ENCODE measurements at regions not wholly inside any gene's neighbourhood (a gene's known extent, or its start where the extent isn't known, plus 50 kb on each side); places are given as distances from the start of the nearest gene placed in this dataset.

DNA sequence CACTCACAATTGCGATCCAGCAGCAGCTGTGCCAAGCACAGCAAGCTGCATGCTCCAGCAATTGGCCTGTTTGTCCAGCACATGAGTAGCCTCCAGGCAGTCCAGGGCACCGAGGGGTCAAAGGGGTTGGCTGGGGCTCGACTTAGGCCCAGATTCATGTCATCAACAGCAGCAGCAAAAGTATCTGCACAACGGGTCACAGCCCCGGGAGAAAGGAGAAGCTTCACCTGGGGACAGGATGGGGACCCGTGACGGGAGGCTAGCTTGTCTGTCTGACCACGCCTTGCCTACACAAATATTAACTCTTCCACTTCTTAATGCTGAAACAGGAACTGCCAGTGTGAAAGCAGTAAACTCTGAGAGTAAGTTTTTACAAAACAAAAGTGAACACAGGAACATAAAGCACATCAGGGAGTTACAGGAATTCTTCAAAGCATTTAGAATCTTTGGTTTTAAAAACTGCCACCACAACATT is 191.2 kb downstream of the PIK3R1 start:
- no peaks in the 10 kb centered on the region for H3K9me3 ChIP-seq (ENCODE audit: low read depth)
- H3K4me3 ChIP-seq, result no peak overlapping the region
- H3K4me1 ChIP-seq (ENCODE audit: low read depth), result no peaks in the 10 kb centered on the region
- no peak overlapping the region for H3K27ac ChIP-seq
- no peak for DNase-seq (ENCODE audit: low read depth in 1 of 2, low spot score in 1 of 2)
- no peaks in the 10 kb centered on the region for H3K36me3 ChIP-seq
- no peaks in the 10 kb centered on the region for H3K27me3 ChIP-seq
- TF ChIP-seq, protein P1, sequence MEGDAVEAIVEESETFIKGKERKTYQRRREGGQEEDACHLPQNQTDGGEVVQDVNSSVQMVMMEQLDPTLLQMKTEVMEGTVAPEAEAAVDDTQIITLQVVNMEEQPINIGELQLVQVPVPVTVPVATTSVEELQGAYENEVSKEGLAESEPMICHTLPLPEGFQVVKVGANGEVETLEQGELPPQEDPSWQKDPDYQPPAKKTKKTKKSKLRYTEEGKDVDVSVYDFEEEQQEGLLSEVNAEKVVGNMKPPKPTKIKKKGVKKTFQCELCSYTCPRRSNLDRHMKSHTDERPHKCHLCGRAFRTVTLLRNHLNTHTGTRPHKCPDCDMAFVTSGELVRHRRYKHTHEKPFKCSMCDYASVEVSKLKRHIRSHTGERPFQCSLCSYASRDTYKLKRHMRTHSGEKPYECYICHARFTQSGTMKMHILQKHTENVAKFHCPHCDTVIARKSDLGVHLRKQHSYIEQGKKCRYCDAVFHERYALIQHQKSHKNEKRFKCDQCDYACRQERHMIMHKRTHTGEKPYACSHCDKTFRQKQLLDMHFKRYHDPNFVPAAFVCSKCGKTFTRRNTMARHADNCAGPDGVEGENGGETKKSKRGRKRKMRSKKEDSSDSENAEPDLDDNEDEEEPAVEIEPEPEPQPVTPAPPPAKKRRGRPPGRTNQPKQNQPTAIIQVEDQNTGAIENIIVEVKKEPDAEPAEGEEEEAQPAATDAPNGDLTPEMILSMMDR (IDR thresholded peaks at IDR 0.05; ENCODE audit: low read depth, low read length), result no peak

DNA sequence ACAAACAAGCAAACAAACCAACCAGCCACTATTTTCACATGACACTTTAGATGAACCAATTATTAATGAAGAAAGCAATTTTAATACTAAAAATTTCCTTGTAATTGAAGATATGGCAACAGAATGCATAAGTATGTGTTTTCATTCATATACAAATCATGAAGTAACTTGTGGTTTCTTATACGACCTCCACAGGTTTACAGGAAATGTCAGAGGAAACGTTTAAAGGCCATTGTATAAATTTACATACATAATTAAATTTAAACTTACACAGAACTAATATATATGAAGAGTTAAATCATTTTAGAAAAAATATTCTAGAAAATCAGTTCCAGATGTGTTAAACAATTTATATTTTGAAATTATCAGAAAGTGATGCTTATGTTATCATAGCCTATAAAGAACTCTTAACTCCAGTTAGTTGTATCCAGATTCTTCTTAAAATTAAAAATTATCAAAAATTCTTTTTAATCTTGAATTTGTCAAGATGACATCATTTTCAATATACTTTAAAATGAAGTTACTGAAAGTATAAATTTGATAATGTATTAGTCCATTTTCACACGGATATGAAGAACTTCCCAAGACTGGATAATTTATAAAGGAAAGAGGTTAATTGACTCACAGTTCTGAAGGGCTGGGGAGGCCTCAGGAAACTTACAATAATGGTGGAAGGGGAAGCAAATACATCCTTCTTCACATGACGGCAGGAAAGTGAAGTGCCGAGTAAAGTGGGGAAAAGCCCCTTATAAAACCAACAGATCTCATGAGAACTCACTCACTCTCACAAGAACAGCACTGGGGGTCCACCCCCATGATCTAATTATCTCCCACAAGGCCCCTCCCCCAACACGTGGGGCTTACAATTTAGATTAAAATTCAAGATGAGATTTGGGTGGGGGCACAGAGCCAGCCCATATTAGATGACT is 192.0 kb downstream of the PIK3R1 start:
- H3K9me3 ChIP-seq (ENCODE audit: low read depth), result no peaks in the 10 kb centered on the region
- TF ChIP-seq, protein P1 (IDR thresholded peaks at IDR 0.05; ENCODE audit: low read depth, low read length), result no peak
- no peak overlapping the region for H3K4me3 ChIP-seq
- no peak overlapping the region for H3K27ac ChIP-seq
- H3K4me1 ChIP-seq (ENCODE audit: low read depth), result no peaks in the 10 kb centered on the region
- no peaks in the 10 kb centered on the region for H3K27me3 ChIP-seq
- no peaks in the 10 kb centered on the region for H3K36me3 ChIP-seq
- no peak for DNase-seq (ENCODE audit: low read depth in 1 of 2, low spot score in 1 of 2)

DNA sequence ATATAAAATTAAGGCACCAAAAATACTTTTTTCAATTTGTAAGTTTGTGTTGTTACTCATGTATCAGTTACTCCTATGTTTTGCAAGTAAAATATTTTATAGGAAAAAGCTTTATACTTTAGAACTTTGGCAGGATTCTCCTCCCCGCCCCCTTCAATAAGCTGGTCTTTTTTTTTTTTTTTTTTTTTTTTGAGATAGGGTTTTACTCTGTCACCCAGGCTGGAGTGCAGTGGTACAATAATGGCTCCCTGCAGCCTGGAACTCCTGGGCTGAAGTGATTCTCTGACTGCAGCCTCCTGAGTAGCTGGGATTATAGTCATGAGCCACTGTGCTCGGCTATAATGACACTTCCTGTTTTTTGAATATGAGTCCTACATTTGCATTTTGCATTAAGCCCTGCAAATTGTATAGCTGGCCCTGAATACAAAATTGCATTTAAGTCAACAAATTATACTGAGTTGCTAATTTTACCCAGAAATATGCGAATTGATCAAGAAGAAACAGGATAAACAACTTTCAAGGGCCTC is 192.9 kb downstream of the PIK3R1 start:
- TF ChIP-seq, protein P1 (IDR thresholded peaks at IDR 0.05; ENCODE audit: low read depth, low read length), result no peak
- H3K4me3 ChIP-seq, result no peak overlapping the region
- no peaks in the 10 kb centered on the region for H3K36me3 ChIP-seq
- H3K27me3 ChIP-seq, result no peaks in the 10 kb centered on the region
- H3K9me3 ChIP-seq (ENCODE audit: low read depth), result no peaks in the 10 kb centered on the region
- H3K27ac ChIP-seq, result no peak overlapping the region
- no peak for DNase-seq (ENCODE audit: low read depth in 1 of 2, low spot score in 1 of 2)
- H3K4me1 ChIP-seq (ENCODE audit: low read depth), result no peaks in the 10 kb centered on the region

DNA sequence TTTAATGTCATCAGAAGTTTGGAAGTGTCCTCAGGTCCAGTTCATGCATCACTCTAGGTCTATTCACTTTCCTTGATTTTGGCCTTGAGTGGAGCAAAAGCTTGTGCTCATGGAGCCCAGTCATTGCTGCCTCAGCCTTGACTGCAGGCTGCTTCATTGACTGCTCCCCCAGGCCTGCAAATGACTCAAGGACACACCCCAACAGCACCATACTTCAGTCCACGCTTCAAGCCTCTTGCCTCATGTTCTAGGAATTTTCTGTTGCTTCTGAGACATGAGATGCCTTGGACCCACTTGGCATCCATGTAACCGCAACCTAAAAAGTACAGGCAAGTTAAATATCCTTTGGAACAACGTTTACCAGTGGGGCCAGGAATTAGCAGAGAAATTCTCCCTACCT is 193.7 kb downstream of the PIK3R1 start:
- Histone ChIP-seq H3K9me3 (ENCODE audit: low read depth) (no peaks in the 10 kb centered on the region), H3K4me3 (no peak overlapping the region), H3K27me3 (no peaks in the 10 kb centered on the region), H3K36me3 (no peaks in the 10 kb centered on the region), H3K27ac (no peak overlapping the region), H3K4me1 (ENCODE audit: low read depth) (no peaks in the 10 kb centered on the region)
- no peak for DNase-seq (ENCODE audit: low read depth in 1 of 2, low spot score in 1 of 2)
- TF ChIP-seq, protein P1 (IDR thresholded peaks at IDR 0.05; ENCODE audit: low read depth, low read length), result no peak

DNA sequence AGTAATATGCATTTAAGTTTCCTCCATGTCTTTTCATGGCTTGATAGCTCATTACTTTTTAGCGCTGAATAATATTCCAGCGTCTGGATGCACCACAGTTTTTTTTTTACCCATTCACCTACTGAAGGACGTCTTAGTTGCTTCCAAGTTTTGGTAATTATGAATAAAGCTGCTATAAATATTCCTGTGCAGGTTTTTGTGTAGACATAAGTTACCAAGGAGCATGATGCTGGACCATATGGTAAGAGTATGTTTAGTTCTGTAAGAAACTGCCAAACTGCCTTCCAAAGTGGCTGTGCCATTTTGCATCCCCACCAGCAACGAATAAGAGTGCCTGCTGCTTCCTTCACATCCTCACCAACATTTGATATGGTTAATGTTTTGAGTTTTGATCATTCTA is 195.6 kb downstream of the PIK3R1 start:
- TF ChIP-seq, protein P1 (IDR thresholded peaks at IDR 0.05; ENCODE audit: low read depth, low read length), result no peak
- DNase-seq (ENCODE audit: low read depth in 1 of 2, low spot score in 1 of 2), result no peak
- Histone ChIP-seq H3K27me3 (no peaks in the 10 kb centered on the region), H3K36me3 (no peaks in the 10 kb centered on the region), H3K9me3 (ENCODE audit: low read depth) (no peaks in the 10 kb centered on the region), H3K4me1 (ENCODE audit: low read depth) (peaks cover 9% of the 10 kb centered on the region), H3K4me3 (no peak overlapping the region), H3K27ac (no peak overlapping the region)

All from cardiac muscle cell (in vitro differentiated cells and primary cell).